ENCODE measurements at regions not wholly inside any gene's neighbourhood (a gene's known extent, or its start where the extent isn't known, plus 50 kb on each side); places are given as distances from the start of the nearest gene placed in this dataset.

GRCh38 chr2:120616261-120616660 is 119.4 kb upstream of the GLI2 start:
- no peak for DNase-seq

- no peak for DNase-seq
Measured at GRCh38 chr2:120617055-120617454, 118.6 kb upstream of the GLI2 start.

- DNase-seq, result no peak
Measured at GRCh38 chr2:120618830-120619229, 116.8 kb upstream of the GLI2 start.

- DNase-seq, result no peak
Measured at GRCh38 chr2:120619579-120619978, 116.1 kb upstream of the GLI2 start.

- DNase-seq, result no peak
Measured at GRCh38 chr2:120620025-120620793, 115.5 kb upstream of the GLI2 start.

- no peak for DNase-seq
Measured at GRCh38 chr2:120622159-120622869, 113.4 kb upstream of the GLI2 start.

- DNase-seq, result no peak
Measured at GRCh38 chr2:120622886-120623753, 112.5 kb upstream of the GLI2 start.

GRCh38 chr2:120624061-120624737 is 111.5 kb upstream of the GLI2 start:
- DNase-seq, result no peak

GRCh38 chr2:120624738-120625446 is 110.8 kb upstream of the GLI2 start:
- DNase-seq, result no peak

- DNase-seq, result peak; percentile 94
Measured at GRCh38 chr2:120625865-120626560, 109.7 kb upstream of the GLI2 start.

GRCh38 chr2:120626566-120626965 is 109.1 kb upstream of the GLI2 start:
- no peak for DNase-seq

- DNase-seq, result no peak
Measured at GRCh38 chr2:120628248-120628647, 107.4 kb upstream of the GLI2 start.

GRCh38 chr2:120629241-120629895 is 106.3 kb upstream of the GLI2 start:
- no peak for DNase-seq

- DNase-seq, result no peak
Measured at GRCh38 chr2:120630031-120630701, 105.5 kb upstream of the GLI2 start.

GRCh38 chr2:120631236-120631635 is 104.4 kb upstream of the GLI2 start:
- DNase-seq, result no peak

- DNase-seq, result no peak
Measured at GRCh38 chr2:120631724-120632123, 103.9 kb upstream of the GLI2 start.

- DNase-seq, result no peak
Measured at GRCh38 chr2:120632796-120633646, 102.6 kb upstream of the GLI2 start.

GRCh38 chr2:120634533-120634932 is 101.1 kb upstream of the GLI2 start:
- no peak for DNase-seq

- no peak for DNase-seq
Measured at GRCh38 chr2:120635146-120635545, 100.5 kb upstream of the GLI2 start.
